ENCODE measurements at regions not wholly inside any gene's neighbourhood (a gene's known extent, or its start where the extent isn't known, plus 50 kb on each side); places are given as distances from the start of the nearest gene placed in this dataset.

DNA sequence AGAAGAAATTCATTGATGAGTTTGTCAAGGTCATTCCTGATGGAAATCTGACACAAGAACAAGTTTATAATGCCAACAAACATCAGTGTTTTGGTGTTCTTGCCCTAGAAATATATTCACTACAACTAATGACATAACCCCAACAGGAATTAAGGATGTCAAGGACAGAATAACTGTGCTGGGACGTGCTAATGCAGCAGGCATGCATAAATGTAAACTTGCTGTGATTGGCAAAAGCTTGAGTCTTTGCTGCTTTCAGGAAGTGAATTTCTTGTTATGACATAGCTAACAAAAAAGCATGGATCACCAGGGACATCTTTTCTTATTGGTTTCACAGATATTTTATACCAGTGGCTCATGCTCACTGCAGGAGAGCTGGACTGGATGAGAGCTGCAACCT is 144.6 kb downstream of the KCTD12 start:
- TF ChIP-seq, protein P1, sequence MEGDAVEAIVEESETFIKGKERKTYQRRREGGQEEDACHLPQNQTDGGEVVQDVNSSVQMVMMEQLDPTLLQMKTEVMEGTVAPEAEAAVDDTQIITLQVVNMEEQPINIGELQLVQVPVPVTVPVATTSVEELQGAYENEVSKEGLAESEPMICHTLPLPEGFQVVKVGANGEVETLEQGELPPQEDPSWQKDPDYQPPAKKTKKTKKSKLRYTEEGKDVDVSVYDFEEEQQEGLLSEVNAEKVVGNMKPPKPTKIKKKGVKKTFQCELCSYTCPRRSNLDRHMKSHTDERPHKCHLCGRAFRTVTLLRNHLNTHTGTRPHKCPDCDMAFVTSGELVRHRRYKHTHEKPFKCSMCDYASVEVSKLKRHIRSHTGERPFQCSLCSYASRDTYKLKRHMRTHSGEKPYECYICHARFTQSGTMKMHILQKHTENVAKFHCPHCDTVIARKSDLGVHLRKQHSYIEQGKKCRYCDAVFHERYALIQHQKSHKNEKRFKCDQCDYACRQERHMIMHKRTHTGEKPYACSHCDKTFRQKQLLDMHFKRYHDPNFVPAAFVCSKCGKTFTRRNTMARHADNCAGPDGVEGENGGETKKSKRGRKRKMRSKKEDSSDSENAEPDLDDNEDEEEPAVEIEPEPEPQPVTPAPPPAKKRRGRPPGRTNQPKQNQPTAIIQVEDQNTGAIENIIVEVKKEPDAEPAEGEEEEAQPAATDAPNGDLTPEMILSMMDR (IDR thresholded peaks at IDR 0.05; ENCODE audit: borderline replicate concordance, control extremely low read depth, extremely low read depth, insufficient read depth, missing control alignments): no peak
- in situ Hi-C loops (cut with MboI; ENCODE audit: low sequenced_read_pairs, unreplicated experiment): no loop called here
- DNase-seq (ENCODE audit: low spot score): no peak

DNA sequence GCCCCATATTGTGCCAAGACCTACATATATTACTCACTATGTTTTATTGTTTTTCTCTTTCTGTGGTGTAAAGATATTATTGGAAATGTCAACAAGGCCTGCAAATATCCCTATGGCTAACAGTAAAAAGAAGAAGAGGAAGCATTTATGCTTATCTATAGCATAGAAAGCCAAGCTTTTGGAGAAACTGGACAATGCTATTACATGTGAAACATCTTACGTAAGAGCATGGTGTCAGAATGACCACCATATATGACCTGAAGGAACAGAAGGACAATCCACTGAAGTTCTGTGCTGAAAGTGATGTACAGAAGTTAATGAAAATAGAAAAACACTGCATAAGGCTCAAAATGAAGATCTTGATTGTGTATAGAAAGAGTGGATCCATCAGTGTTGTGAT is 145.2 kb downstream of the KCTD12 start:
- DNase-seq (ENCODE audit: low spot score): no peak
- in situ Hi-C loops (cut with MboI; ENCODE audit: low sequenced_read_pairs, unreplicated experiment): no loop called here

DNA sequence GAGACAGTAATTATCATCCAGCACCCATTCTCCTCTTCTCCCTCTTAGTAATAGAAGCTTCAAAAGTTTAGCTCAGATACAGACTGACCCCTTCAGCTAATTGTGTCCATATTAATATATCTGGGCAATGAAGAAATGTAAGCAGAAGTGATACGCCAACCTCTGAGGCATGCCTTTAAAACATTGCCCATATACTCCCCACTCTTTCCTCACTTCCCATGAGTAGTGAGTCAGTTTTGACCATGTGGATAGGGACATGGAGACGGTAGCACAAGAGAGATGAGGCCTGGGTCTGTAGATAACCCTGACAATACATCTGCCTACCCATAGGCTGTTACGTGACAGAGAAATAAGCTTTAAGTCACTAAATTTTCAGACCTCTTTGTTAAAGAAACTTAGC is 147.6 kb downstream of the KCTD12 start:
- no peak for DNase-seq (ENCODE audit: low spot score)
- in situ Hi-C loops (cut with MboI; ENCODE audit: low sequenced_read_pairs, unreplicated experiment): no loop called here
- TF ChIP-seq, protein P1 (IDR thresholded peaks at IDR 0.05; ENCODE audit: borderline replicate concordance, control extremely low read depth, extremely low read depth, insufficient read depth, missing control alignments): no peak

More for the DNA sequence above, 145.2 kb downstream of the KCTD12 start:
- TF ChIP-seq, protein P1 (IDR thresholded peaks at IDR 0.05; ENCODE audit: borderline replicate concordance, control extremely low read depth, extremely low read depth, insufficient read depth, missing control alignments): no peak

DNA sequence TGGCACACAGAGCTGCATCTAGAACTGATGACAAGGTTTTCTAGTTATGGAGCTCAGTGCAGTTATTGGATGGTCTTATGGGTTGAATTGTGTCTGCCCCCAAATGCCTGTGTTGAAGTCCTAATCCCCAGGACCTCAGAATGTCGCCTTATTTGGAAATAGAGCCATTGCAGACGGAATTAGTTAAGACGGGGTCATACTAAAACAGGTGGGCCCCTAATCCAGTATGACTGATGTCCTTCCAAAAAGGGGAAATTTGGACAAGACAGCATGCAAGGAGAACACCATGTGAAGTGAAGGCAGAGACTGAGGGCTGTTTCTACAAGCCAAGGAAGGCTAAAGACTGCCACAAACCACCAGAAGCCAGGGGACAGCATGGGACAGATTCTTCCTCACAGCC is 148.7 kb downstream of the KCTD12 start:
- TF ChIP-seq, protein P1 (IDR thresholded peaks at IDR 0.05; ENCODE audit: borderline replicate concordance, control extremely low read depth, extremely low read depth, insufficient read depth, missing control alignments): no peak
- in situ Hi-C loops (cut with MboI; ENCODE audit: low sequenced_read_pairs, unreplicated experiment): no loop called here
- no peak for DNase-seq (ENCODE audit: low spot score)

DNA sequence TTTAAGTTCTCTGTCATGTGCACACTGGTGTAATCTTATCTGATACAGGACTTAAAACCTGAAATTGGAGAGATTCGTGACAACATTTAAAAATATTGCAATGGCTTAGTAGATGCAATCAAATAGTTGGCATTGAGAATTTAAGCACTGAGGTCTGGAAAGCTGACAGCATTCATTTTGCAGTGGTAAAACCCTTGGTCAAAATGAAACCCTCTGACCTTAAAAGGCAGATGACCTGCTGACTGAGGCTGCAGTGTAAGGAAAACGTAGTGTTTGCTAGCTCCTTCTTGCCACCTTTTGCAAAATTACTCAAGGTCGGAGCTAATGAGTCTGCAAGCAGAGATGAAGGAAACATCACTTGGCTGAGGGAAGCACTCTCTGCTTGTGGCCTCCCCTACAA is 150.6 kb downstream of the KCTD12 start:
- DNase-seq (ENCODE audit: low spot score): no peak
- in situ Hi-C loops (cut with MboI; ENCODE audit: low sequenced_read_pairs, unreplicated experiment): no loop called here
- TF ChIP-seq, protein P1 (IDR thresholded peaks at IDR 0.05; ENCODE audit: borderline replicate concordance, control extremely low read depth, extremely low read depth, insufficient read depth, missing control alignments): no peak

DNA sequence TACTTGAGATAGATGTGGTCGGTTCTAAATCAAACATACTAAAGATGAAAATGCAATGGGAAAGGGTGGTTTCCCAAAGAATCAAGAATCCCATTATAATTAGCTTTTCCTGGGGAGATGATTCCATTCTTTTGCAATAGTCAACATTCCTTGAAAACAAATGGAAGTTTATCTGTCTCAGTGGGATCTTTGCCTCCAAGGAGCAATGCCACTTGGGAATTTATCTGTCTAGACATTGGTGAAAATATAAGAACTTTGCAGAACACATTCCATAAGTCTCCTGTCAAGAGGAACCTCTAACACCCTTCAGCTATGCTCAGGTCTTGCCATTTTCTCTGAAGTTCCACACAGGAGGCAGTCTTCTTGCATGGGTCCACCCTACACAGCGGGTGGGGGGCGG is 152.5 kb downstream of the KCTD12 start:
- in situ Hi-C loops (cut with MboI; ENCODE audit: low sequenced_read_pairs, unreplicated experiment): no loop called here
- no peak for DNase-seq (ENCODE audit: low spot score)
- TF ChIP-seq, protein P1 (IDR thresholded peaks at IDR 0.05; ENCODE audit: borderline replicate concordance, control extremely low read depth, extremely low read depth, insufficient read depth, missing control alignments): no peak

DNA sequence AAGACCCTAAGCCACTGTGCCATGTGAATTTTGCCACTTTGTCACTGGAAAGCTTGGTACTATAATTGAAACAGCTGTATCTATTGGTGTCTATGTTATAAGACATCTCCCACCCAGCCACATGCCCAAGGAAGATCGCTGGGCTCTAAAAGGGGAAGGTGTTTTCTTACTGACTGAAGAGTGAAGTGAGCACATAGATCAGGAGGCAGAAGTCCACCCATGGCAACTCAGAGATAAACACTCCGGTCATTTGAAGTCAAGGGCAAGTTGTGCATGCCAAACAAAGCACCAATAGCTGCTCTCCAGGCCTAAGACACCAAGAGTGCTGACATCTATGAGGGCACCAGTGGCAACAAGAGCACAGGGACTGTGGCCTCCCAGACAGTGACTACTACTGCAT is 153.8 kb downstream of the KCTD12 start:
- TF ChIP-seq, protein P1 (IDR thresholded peaks at IDR 0.05; ENCODE audit: borderline replicate concordance, control extremely low read depth, extremely low read depth, insufficient read depth, missing control alignments): no peak
- no peak for DNase-seq (ENCODE audit: low spot score)
- in situ Hi-C loops (cut with MboI; ENCODE audit: low sequenced_read_pairs, unreplicated experiment): no loop called here

Measured in GM13976 (cell line).